WERI-Rb-1 (cell line): ENCODE measurements at regions not wholly inside any gene's neighbourhood (a gene's known extent, or its start where the extent isn't known, plus 50 kb on each side); places are given as distances from the start of the nearest gene placed in this dataset.
A peak's percentile ranks its signal among the peaks of the same experiment; 100 is the strongest.

Experiments
- DNase-seq: peaks from one replicate; pipeline ENCODE4 v3.0.0-alpha.2; 2020
- H3K27ac ChIP-seq: fragments of 250-450 bp; sonication (Bioruptor Pico); 2 replicates; pipeline ENCODE4 v1.5.1; 2020; ENCODE audit warnings: mild to moderate bottlenecking, moderate library complexity
- H3K27me3 ChIP-seq: fragments of 250-450 bp; sonication (Bioruptor Pico); 2 replicates; pipeline ENCODE4 v1.5.1; 2021; ENCODE audit warnings: mild to moderate bottlenecking, low read depth, moderate library complexity; ENCODE audit not compliant: insufficient read depth, severe bottlenecking
- H3K36me3 ChIP-seq: fragments of 250-450 bp; sonication (Bioruptor Pico); 2 replicates; pipeline ENCODE4 v1.5.1; 2020; ENCODE audit warnings: mild to moderate bottlenecking, moderate library complexity
- H3K4me3 ChIP-seq: 2 replicates; pipeline ENCODE4 v1.5.1; 2011; ENCODE audit warnings: low read depth, mild to moderate bottlenecking, control low read depth, low read length
- H3K9me3 ChIP-seq: fragments of 250-450 bp; sonication (Bioruptor Pico); 2 replicates; pipeline ENCODE4 v1.5.1; 2021; ENCODE audit warnings: mild to moderate bottlenecking, moderate library complexity; ENCODE audit not compliant: severe bottlenecking
- TF ChIP-seq, protein P1 (sequence below): IDR thresholded peaks from 2 replicates; pipeline ENCODE4 v1.5.1; 2011; ENCODE audit warnings: low read depth, mild to moderate bottlenecking, control low read depth, inconsistent platforms, low read length

GRCh38 chr2:21412944-21413443, 289.2 kb downstream of the TDRD15 start:
- no peak overlapping the region for H3K27ac ChIP-seq
- no peaks in the 10 kb centered on the region for H3K36me3 ChIP-seq
- H3K4me3 ChIP-seq = no peak overlapping the region
- no peak for DNase-seq
- H3K27me3 ChIP-seq = no peaks in the 10 kb centered on the region
- H3K9me3 ChIP-seq = no peaks in the 10 kb centered on the region
- TF ChIP-seq, protein P1, sequence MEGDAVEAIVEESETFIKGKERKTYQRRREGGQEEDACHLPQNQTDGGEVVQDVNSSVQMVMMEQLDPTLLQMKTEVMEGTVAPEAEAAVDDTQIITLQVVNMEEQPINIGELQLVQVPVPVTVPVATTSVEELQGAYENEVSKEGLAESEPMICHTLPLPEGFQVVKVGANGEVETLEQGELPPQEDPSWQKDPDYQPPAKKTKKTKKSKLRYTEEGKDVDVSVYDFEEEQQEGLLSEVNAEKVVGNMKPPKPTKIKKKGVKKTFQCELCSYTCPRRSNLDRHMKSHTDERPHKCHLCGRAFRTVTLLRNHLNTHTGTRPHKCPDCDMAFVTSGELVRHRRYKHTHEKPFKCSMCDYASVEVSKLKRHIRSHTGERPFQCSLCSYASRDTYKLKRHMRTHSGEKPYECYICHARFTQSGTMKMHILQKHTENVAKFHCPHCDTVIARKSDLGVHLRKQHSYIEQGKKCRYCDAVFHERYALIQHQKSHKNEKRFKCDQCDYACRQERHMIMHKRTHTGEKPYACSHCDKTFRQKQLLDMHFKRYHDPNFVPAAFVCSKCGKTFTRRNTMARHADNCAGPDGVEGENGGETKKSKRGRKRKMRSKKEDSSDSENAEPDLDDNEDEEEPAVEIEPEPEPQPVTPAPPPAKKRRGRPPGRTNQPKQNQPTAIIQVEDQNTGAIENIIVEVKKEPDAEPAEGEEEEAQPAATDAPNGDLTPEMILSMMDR = no peak

- Histone ChIP-seq H3K27ac (no peak overlapping the region), H3K36me3 (no peaks in the 10 kb centered on the region), H3K27me3 (no peaks in the 10 kb centered on the region), H3K4me3 (no peak overlapping the region), H3K9me3 (no peaks in the 10 kb centered on the region)
- TF ChIP-seq, protein P1 = peak; percentile 64
- DNase-seq = peak; percentile 60
Observed at GRCh38 chr2:21415234-21415633, 291.5 kb downstream of the TDRD15 start.

DNA sequence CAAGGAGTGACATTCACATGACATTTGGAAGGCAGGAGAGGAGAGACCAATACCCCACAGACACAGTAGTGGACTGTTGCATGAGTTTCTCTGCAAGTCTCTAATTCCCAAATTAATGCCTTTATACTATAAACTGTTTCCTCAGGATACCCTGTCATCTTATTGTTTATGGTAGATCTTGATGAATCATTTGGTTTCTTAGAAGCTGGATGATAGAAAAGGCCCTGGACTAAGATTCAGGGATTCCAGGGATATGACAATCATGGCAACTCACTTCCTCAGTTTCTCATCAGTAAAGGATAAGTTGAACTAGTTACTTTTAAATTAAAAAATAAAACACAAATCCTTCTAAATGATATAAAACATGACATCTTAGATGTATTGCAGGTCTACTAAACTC, 292.5 kb downstream of the TDRD15 start:
- Histone ChIP-seq H3K27me3 (no peaks in the 10 kb centered on the region), H3K27ac (no peak overlapping the region), H3K36me3 (no peaks in the 10 kb centered on the region), H3K9me3 (no peaks in the 10 kb centered on the region), H3K4me3 (no peak overlapping the region)
- no peak for DNase-seq
- TF ChIP-seq, protein P1 = no peak

DNA sequence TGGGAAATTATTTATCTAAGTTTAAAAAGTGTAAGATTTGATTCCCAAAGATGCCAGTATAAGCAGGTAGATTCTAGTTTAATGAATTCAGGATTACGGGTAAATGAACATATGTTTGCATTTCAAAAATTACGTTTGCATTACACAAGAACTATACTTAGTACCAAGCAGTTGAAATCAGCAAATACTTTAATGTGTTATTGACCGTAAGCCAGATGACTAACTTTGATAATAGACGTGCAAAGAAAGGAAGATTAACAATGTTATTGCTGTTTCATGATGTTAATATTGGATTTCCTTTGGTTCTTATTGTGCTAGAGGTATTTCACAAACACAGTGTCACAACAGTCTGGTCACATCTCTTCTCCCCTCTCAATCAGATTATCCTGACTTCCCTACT, 294.7 kb downstream of the TDRD15 start:
- no peak for DNase-seq
- H3K4me3 ChIP-seq = no peak overlapping the region
- H3K9me3 ChIP-seq = no peaks in the 10 kb centered on the region
- TF ChIP-seq, protein P1 = no peak
- no peaks in the 10 kb centered on the region for H3K36me3 ChIP-seq
- no peak overlapping the region for H3K27ac ChIP-seq
- H3K27me3 ChIP-seq = no peaks in the 10 kb centered on the region

DNA sequence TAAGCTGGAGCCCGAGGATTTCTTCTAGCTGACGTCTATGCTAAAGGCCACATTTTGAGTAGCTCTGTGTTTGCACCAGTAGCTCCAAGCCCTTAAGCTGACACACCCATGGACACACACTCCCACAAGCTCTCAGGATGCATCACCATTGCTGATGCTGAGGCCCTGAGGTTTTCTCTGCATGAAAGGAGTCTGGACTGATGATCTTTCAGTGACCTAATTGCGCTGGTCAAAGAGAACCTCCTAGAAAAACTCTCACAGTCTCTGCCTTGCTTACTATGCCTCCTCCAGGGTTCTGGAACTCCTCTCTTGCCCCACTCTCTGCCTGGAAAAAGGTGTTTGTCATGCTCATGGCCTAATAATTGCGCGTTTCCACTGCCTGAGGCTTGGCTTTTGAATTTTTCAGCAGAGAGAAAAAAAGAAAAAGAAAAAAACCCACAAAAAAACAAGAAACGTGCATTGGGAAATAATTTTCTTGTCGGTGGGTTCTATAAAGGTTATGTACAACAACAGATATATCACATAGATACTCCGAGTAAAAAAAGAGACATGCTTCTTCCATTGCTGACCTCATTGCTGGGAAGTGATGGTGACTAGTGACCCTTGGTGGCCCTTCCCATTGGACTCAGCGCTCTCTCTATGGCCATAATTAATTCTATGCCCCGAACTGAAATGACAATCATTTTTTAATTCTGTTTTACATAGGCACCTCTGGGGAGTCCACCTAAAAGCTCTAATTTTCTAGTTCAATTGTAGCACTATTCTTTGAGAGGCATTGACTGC, 297.0 kb downstream of the TDRD15 start:
- Histone ChIP-seq H3K27me3 (no peaks in the 10 kb centered on the region), H3K36me3 (no peaks in the 10 kb centered on the region), H3K9me3 (no peaks in the 10 kb centered on the region), H3K4me3 (no peak overlapping the region), H3K27ac (no peak overlapping the region)
- TF ChIP-seq, protein P1 = no peak
- no peak for DNase-seq

DNA sequence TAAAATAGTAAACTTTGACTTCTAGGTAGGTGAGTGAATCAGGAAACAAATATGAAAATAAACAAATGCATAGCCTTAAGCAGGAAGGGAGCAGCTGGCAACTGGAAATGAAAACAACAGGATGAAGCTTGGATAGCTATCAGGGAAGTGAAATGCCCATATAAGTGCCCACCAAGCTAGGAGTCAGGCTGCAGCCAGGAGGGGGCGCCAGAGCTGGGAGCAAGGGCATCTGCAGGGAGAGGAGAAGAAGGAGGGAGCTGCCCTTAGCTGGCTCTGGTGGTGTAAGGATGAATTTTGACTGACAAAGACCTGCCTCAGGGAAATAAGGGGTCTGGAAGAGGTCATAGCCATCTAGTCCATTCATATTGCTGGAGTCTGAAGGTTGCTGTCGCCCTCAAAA, 298.3 kb downstream of the TDRD15 start:
- no peaks in the 10 kb centered on the region for H3K27me3 ChIP-seq
- no peak overlapping the region for H3K4me3 ChIP-seq
- no peaks in the 10 kb centered on the region for H3K9me3 ChIP-seq
- peak; percentile 91 for DNase-seq
- no peaks in the 10 kb centered on the region for H3K36me3 ChIP-seq
- no peak overlapping the region for H3K27ac ChIP-seq
- TF ChIP-seq, protein P1 = peak; percentile 94
